Upper lobe of left lung (tissue), 6 donors: ENCODE measurements at regions not wholly inside any gene's neighbourhood (a gene's known extent, or its start where the extent isn't known, plus 50 kb on each side); places are given as distances from the start of the nearest gene placed in this dataset.

ENCODE experiments used
- ATAC-seq, 2 donors: fragments of 200-7000 bp; cut with Tn5 transposase; one replicate each; pipeline ENCODE4 v1.9.1; 2022; ENCODE audit warnings: mild to moderate bottlenecking in 2 of 2, moderate library complexity in 2 of 2; ENCODE audit not compliant: low FRiP score in 2 of 2
- DNase-seq, 2 donors: peaks; one replicate each; pipeline ENCODE4 v3.0.0-alpha.2; 2019 to 2020
- H3K27ac ChIP-seq, 4 donors: fragments of 200-600 bp; sonication (generic); one replicate each; pipeline ENCODE4 v1.5.1; 2016 to 2019
- H3K27me3 ChIP-seq, 4 donors: fragments of 200-600 bp; sonication (generic); one replicate each; pipeline ENCODE4 v1.5.1; 2017 to 2019
- H3K36me3 ChIP-seq, 4 donors: fragments of 200-600 bp; sonication (generic); one replicate each; pipeline ENCODE4 v1.5.1; 2016 to 2019
- H3K4me1 ChIP-seq, 4 donors: fragments of 200-600 bp; sonication (generic); one replicate each; pipeline ENCODE4 v1.5.1; 2018 to 2019
- H3K4me3 ChIP-seq, 4 donors: fragments of 200-600 bp; sonication (generic); one replicate each; pipeline ENCODE4 v1.5.1; 2017 to 2019; ENCODE audit warnings: mild to moderate bottlenecking in 2 of 4, moderate library complexity in 1 of 4
- H3K9me3 ChIP-seq, 4 donors: fragments of 200-600 bp; sonication (generic); one replicate each; pipeline ENCODE4 v1.5.1; 2018 to 2019
- EP300 ChIP-seq, 4 donors: sonication (generic); formaldehyde crosslinking; IDR thresholded peaks; one replicate each; pipeline ENCODE4 v1.5.1; 2017; ENCODE audit warnings: antibody characterized with exemption in 4 of 4, control low read depth in 2 of 4
- POLR2A ChIP-seq, 4 donors: fragments of 450-650 bp; IDR thresholded peaks; one replicate each; pipeline ENCODE4 v1.5.1; 2016 to 2017; ENCODE audit warnings: antibody characterized with exemption in 4 of 4, mild to moderate bottlenecking in 2 of 4
- POLR2AphosphoS5 ChIP-seq, 2 donors: sonication (generic); formaldehyde crosslinking; IDR thresholded peaks; one replicate each; pipeline ENCODE4 v1.5.1; 2017; ENCODE audit warnings: antibody characterized with exemption in 2 of 2
- WGBS, 2 donors: methylation state at CpG; one replicate each; pipeline ENCODE4 v1.1.5; 2017 to 2018; 5-methylcytosine and 5-hydroxymethylcytosine counted together
- TF ChIP-seq, protein P1 (sequence below), 6 experiments: fragments of 450-650 bp in 4 of 6; fragments of 200-600 bp in 2 of 6; sonication (generic) in 2 of 6; IDR thresholded peaks; one replicate each; pipeline ENCODE4 v1.5.1; 2016 to 2019; ENCODE audit warnings: antibody characterized with exemption in 6 of 6
- donor health status: DM: no; HTN: no; CAD: no; lungs with moderate emphysema.
- donor health status: DM: no; HTN: yes; CAD: no; lungs with severe emphysema.

DNA sequence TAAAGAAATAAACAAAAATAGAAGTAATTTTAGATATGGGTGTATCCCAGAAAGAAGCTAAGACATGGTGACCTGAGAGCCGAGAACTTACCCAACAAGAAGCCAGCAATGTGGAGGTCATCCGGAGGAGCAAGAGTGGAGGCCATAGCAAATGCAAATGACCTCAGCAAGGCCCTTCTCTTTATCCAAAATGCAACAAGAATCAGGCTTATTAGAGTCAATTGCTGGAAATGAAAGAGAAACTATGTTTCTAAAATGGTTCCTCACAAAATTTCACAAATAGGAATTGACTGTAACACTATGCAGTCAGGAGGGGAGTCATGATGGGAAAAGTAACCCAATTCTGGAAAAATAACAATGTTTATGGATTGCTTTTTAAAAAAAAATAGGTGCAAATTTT, 90.4 kb downstream of the TNFAIP3 start:
- TF ChIP-seq EP300 (IDR thresholded peaks at IDR 0.05) (no peak), POLR2A (IDR thresholded peaks at IDR 0.05) (no peak), POLR2AphosphoS5 (IDR thresholded peaks at IDR 0.05) (no peak)
- TF ChIP-seq, protein P1, sequence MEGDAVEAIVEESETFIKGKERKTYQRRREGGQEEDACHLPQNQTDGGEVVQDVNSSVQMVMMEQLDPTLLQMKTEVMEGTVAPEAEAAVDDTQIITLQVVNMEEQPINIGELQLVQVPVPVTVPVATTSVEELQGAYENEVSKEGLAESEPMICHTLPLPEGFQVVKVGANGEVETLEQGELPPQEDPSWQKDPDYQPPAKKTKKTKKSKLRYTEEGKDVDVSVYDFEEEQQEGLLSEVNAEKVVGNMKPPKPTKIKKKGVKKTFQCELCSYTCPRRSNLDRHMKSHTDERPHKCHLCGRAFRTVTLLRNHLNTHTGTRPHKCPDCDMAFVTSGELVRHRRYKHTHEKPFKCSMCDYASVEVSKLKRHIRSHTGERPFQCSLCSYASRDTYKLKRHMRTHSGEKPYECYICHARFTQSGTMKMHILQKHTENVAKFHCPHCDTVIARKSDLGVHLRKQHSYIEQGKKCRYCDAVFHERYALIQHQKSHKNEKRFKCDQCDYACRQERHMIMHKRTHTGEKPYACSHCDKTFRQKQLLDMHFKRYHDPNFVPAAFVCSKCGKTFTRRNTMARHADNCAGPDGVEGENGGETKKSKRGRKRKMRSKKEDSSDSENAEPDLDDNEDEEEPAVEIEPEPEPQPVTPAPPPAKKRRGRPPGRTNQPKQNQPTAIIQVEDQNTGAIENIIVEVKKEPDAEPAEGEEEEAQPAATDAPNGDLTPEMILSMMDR (IDR thresholded peaks at IDR 0.05) = no peak
- 81 to 90% methylated on average over 2 of the region's 2 CpGs for WGBS, 2 donors
- peaks cover 0 to 3% (median 1%) of the 10 kb centered on the region in 4 donors for H3K4me1 ChIP-seq

DNA sequence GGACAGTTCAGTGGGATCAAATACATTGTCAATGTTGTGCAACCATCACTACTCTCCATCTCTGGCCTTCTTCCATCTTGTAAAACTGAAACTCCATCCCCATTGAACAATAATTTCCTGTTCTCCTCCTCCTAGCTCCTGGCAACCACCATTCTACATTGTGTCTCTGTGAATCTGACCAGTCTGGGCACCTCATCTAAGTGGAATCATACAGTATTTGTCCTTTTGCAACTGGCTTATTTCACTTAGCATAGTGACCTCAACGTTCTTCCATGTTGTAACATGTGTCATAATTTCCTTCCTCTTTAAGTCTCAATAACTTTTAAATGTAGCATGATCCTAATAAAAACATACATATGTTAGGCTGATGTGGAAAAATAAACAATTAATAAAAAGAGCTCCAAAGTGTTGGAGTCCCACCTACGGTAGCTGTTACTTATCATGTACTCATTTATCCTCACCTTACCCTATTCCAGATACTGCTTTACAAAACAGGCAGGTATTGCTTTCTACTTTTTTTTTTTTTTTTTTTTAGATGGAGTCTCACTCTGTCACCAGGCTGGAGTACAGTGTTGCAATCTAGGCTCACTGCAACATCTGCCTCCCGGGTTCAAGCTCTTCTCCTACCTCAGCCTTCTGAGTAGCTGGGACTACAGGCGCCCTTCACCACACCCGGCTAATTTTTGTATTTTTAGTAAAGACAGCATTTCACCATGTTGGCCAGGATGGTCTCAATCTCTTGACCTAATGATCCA, 91.9 kb downstream of the TNFAIP3 start:
- ATAC-seq (peak; percentile 70 to 85), DNase-seq (peak in 1 of 2 donors; percentile 46)
- peak overlapping the region in 3 of 4 donors; percentile 61 to 73 (median 72) for H3K27ac ChIP-seq
- WGBS, 2 donors = 69 to 76% methylated on average over 5 of the region's 5 CpGs
- no peak overlapping the region for H3K4me3 ChIP-seq
- H3K27me3 ChIP-seq = no peaks in the 10 kb centered on the region
- TF ChIP-seq, protein P1 (IDR thresholded peaks at IDR 0.05) = no peak
- TF ChIP-seq EP300 (IDR thresholded peaks at IDR 0.05) (no peak), POLR2AphosphoS5 (IDR thresholded peaks at IDR 0.05) (peak in 1 of 2 donors; percentile 34)
- H3K4me1 ChIP-seq = peaks cover 0 to 3% (median 1%) of the 10 kb centered on the region in 4 donors
- H3K9me3 ChIP-seq = peaks cover 0 to 5% (median 0%) of the 10 kb centered on the region in 4 donors
- no peaks in the 10 kb centered on the region for H3K36me3 ChIP-seq

More for the DNA sequence above, 90.4 kb downstream of the TNFAIP3 start:
- Histone ChIP-seq H3K9me3 (peaks cover 0 to 5% (median 0%) of the 10 kb centered on the region in 4 donors), H3K36me3 (no peaks in the 10 kb centered on the region), H3K27me3 (no peaks in the 10 kb centered on the region), H3K27ac (peak overlapping the region in 1 of 4 donors; percentile 13), H3K4me3 (no peak overlapping the region)
- ATAC-seq (no peak), DNase-seq (no peak)

DNA sequence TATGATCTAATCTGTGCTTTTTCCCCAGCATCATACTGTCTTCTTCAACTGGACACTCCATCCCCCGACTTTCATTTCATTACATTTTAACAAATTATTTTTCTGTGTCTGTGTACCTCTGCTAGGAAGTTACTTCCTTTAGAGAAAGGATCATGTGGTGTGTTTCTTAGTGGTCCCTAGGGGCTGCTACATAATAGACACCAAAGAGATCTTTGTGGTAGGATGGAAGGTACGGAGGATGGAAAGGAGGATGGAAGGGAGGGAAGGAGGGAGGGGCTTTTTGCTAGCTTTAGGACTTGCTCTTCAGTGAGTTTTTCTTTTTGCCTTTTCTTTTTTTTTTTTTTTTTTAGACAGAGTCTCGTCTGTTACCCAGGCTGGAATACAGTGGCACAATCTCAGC, 95.7 kb downstream of the TNFAIP3 start:
- no peaks in the 10 kb centered on the region for H3K27me3 ChIP-seq
- H3K36me3 ChIP-seq = no peaks in the 10 kb centered on the region
- no peak overlapping the region for H3K27ac ChIP-seq
- H3K9me3 ChIP-seq = peaks cover 0 to 5% (median 0%) of the 10 kb centered on the region in 4 donors
- H3K4me3 ChIP-seq = no peak overlapping the region
- TF ChIP-seq EP300 (IDR thresholded peaks at IDR 0.05) (no peak), POLR2A (IDR thresholded peaks at IDR 0.05) (no peak), POLR2AphosphoS5 (IDR thresholded peaks at IDR 0.05) (no peak)
- TF ChIP-seq, protein P1 (IDR thresholded peaks at IDR 0.05) = no peak
- peaks cover 0 to 3% (median 2%) of the 10 kb centered on the region in 4 donors for H3K4me1 ChIP-seq
- 78 to 86% methylated on average over 3 of the region's 3 CpGs for WGBS, 2 donors
- no peak for DNase-seq
- ATAC-seq = no peak

DNA sequence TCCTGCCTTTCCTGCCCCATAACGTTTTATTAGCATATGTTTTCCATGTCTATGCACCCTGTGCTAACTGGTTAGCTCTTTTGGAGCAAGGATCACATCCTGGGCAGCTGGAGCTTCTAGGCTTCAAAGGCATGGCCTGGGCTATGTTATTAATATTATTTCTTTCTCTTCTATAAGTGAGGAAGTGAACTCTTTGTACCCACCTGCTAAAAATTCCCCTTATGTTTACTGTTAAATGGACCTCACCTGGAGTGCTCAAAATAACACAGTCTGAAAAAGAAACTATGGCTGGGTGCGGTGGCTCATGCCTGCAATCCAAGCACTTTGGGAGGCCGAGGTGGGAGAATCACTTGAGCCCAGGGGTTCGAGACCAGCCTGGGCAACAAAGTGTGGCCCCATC, 97.8 kb downstream of the TNFAIP3 start:
- TF ChIP-seq, protein P1 (IDR thresholded peaks at IDR 0.05) = no peak
- no peak for TF ChIP-seq POLR2A (IDR thresholded peaks at IDR 0.05)
- TF ChIP-seq POLR2AphosphoS5 (IDR thresholded peaks at IDR 0.05) = no peak
- H3K4me1 ChIP-seq = peaks cover 3 to 15% (median 9%) of the 10 kb centered on the region in 4 donors
- peaks cover 0 to 5% (median 0%) of the 10 kb centered on the region in 4 donors for H3K9me3 ChIP-seq
- H3K27ac ChIP-seq = no peak overlapping the region
- H3K36me3 ChIP-seq = no peaks in the 10 kb centered on the region
- DNase-seq = no peak
- H3K4me3 ChIP-seq = no peak overlapping the region
- WGBS, 2 donors = 79 to 83% methylated on average over 4 of the region's 4 CpGs
- ATAC-seq = no peak
- H3K27me3 ChIP-seq = no peaks in the 10 kb centered on the region
